Stimulated activated CD4-positive, alpha-beta T cell treated with anti-CD3 and anti-CD28 coated beads, Interleukin-4, amount 100 ng/mL, for 48 hours (primary cell): ENCODE measurements at regions not wholly inside any gene's neighbourhood (a gene's known extent, or its start where the extent isn't known, plus 50 kb on each side); places are given as distances from the start of the nearest gene placed in this dataset.
"Not testable (repeated sequence)": the region's sequence is repeated elsewhere in the genome, so short reads cannot be mapped to it uniquely, and the experiment has no call there.

Experiments used
- DNase-seq, 2 donors: peaks; one replicate each; pipeline ENCODE4 v3.0.0-alpha.2; 2020; ENCODE audit warnings: low read depth in 2 of 2

GRCh38 chr3:161691677-161692076, 195.1 kb downstream of the OTOL1 start:
- DNase-seq: no peak

GRCh38 chr3:161694682-161695564, 198.3 kb downstream of the OTOL1 start:
- DNase-seq: no peak

- DNase-seq: no peak
These were observed 199.2 kb downstream of the OTOL1 start for GRCh38 chr3:161695811-161696210.

GRCh38 chr3:161700998-161701397, 204.4 kb downstream of the OTOL1 start:
- no peak for DNase-seq

- not testable (repeated sequence) for DNase-seq
These were observed 210.6 kb downstream of the OTOL1 start for GRCh38 chr3:161707253-161707652.

DNA sequence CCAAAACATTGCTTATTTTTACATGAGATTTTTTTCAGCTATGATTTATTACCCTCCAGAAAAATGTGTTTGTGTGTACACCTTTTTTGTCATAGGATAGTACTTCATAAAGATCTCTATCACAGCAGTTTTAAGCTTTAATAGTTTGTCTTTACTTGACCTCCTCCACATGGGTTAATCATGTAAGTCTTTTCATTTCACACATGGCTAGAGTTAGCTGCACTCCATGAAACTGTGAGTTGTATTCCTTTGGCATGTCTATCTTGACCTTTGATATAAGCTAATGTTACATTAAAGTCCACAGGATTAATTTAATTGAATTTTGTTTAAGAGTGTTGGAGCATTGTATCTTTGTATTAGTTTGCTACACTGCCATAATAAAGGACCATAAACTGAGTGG, 217.1 kb downstream of the OTOL1 start:
- no peak for DNase-seq

GRCh38 chr3:161731968-161732367, 235.4 kb downstream of the OTOL1 start:
- DNase-seq: no peak

DNA sequence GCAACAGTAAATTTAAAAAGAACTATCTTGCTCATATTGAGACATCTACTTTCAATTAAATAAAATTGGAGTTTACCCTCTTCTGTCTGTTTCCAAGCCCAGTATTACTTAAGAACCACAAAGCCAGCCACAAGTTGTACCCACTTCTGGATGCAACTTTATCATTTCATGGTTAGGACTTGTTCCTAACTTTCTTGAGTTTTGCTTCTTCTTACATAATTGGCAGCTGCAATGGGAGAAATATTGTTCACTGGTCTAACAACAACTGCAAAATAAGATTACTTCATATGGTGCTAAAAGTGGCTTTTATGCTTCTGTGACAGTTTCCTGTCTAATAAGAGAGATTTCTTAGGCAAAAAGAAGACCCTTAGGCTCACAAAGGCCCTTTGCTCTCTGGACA, 240.6 kb downstream of the OTOL1 start:
- no peak for DNase-seq

GRCh38 chr3:161740421-161740820, 243.8 kb downstream of the OTOL1 start:
- no peak for DNase-seq

- DNase-seq: no peak
These were observed 247.8 kb downstream of the OTOL1 start for GRCh38 chr3:161744366-161744765.

GRCh38 chr3:161745741-161746140, 249.1 kb downstream of the OTOL1 start:
- no peak for DNase-seq

DNA sequence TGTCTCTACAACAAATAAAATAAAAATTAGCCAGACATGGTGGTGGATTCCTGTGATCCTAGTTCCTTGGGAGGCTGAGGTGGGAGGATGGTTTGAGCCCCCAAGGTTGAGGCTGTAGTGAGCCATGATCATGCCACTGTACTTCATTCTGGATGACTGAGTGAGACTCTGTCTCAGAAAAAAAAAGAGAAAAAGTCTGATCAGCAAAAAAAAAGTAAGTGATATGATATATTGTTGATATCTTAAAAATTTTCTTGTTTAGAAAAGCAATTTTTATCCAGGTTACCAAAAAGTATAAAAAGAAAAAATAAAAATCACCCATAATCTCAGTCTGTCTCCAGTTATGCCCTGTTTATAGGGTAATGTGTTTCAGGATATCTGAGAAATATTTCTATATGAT, 251.4 kb downstream of the OTOL1 start:
- no peak for DNase-seq

- no peak for DNase-seq
These were observed 257.9 kb downstream of the OTOL1 start for GRCh38 chr3:161754420-161755053.

GRCh38 chr3:161759444-161759843, 262.8 kb downstream of the OTOL1 start:
- DNase-seq: no peak

DNA sequence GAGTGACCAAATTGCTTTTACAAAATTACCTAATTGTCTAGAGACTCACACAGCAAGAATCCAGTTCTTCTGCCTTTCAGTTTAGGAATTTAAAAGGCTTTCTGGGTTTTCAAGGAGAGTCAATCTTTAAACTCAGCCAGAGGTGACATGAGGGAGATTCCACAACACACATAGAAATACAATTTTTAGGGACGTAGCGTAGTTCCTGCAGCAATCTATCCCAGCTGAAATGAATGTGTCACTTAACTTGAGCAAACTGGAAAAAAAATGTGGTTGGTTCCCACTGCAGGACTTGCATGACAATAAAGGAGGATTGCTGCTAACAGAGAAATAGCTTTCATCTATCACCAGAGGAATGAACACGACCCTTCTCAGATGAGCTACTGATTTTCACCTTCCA, 269.7 kb downstream of the OTOL1 start:
- DNase-seq: no peak

DNA sequence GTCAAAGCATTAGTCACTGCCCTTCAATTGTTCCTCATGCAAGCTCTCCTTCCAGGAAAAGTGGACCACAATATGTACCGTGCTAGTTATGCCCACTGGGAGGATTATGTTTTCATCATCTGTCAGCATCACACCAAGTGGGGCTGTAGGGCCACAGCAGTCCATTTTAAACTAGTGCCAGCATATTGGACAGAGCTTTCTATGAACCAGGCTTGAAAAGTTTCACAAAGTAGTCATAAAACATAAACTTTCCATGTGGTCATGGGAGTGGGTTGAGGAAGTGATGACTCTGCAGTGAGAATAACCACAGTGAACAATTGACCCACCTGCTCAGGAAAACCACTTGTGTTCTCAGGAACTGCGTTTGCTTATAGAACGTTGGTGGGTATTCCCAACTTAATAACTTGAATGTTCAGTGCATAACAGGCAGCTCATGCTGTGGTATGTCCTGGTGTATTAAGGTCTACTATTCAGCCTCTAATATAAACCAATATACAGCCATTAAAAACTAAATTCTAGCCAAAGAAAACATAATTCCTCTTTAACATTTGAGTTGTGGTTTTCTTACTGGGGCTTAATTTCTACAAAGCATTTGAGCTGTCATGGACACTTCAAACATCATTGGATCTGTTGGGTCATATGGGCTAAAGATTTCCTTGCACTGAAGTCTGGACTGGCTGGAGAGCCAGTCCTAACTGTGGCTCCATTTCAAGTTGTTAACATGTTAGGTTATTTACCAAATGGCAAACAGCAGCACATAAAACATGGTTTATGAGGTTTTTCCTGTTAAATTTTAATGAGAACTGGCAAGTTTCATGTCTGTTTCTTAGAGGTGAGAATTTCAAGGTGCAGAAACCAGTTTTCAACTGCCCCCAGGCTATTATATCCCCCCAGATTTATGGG, 274.1 kb downstream of the OTOL1 start:
- no peak for DNase-seq

DNA sequence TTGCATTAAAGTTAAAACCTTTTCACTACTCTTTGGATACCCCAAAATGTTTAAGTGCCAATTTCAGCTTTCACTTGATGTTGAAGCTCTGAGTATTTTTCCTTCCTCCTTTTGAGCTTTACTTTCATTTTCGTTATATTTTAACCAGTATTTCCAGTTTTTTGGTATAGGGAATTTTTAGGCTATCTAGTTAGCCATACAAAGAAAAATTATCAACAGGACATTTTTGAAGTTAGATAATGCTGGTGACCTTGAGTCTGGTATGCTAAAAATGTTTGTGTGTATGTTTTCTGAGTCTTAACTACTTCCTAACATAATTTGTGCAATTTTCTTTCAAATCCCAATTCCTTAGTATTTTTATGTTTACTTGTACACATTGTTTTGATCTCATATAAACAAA, 284.8 kb downstream of the OTOL1 start:
- no peak for DNase-seq

GRCh38 chr3:161793194-161793930, 296.8 kb downstream of the OTOL1 start:
- DNase-seq: no peak

- DNase-seq: no peak
These were observed 297.9 kb downstream of the OTOL1 start for GRCh38 chr3:161794551-161794950.

- no peak for DNase-seq
These were observed 299.7 kb downstream of the OTOL1 start for GRCh38 chr3:161796312-161796711.

DNA sequence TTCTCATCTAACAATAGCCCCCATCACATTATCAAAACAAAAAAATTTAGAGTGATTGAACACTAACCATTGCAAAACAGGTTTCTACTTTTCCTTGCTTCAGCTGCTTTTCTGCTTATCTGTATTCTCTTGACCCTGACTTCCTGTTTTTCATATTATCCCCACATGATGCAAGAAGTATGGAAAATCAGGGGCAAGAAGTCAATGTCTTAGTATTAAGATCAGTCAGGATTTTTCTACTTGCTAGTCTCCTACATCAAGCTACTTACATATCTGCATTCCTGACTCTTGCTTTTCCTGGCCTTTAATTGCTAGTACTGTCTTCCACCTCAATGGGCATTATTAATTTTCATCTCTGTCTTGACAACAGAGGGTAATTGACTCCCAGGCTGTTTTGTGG, 300.2 kb downstream of the OTOL1 start:
- no peak for DNase-seq

DNA sequence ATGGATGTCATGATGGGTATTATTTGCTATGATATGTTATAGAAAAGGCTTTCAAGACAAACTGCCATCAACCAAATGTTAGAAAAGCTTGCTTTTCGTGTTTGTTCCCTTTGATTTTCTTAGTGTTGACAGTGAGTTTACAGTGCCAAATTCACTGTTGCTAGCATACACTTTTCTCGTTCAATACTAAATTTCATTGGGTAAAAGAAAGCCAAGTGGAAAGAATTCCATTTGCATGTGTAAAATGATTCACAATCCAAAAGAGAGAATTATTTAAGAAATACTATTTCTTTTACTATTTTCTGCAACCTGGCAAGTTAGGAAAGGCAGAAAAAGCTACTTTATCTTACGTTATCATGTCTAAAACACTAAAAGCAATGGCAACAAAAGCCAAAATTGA, 301.4 kb downstream of the OTOL1 start:
- no peak for DNase-seq
